Kidney tubule cell (primary cell): ENCODE measurements at regions not wholly inside any gene's neighbourhood (a gene's known extent, or its start where the extent isn't known, plus 50 kb on each side); places are given as distances from the start of the nearest gene placed in this dataset.
A peak's percentile ranks its signal among the peaks of the same experiment; 100 is the strongest.

ENCODE experiments used
- DNase-seq: peaks from one replicate; pipeline ENCODE4 v3.0.0-alpha.2; 2018; ENCODE audit warnings: low spot score

- DNase-seq: no peak
Observed at GRCh38 chr17:68812876-68813584, 142.2 kb downstream of the ABCA8 start.

GRCh38 chr17:68809148-68809547 is 146.0 kb downstream of the ABCA8 start:
- no peak for DNase-seq

GRCh38 chr17:68807998-68808772 is 147.0 kb downstream of the ABCA8 start:
- DNase-seq: no peak

GRCh38 chr17:68805609-68806008 is 149.6 kb downstream of the ABCA8 start:
- DNase-seq: no peak

- DNase-seq: no peak
Observed at GRCh38 chr17:68804777-68805520, 150.2 kb downstream of the ABCA8 start.

- DNase-seq: no peak
Observed at GRCh38 chr17:68803164-68803929, 151.8 kb downstream of the ABCA8 start.

GRCh38 chr17:68801335-68802247 is 153.6 kb downstream of the ABCA8 start:
- DNase-seq: no peak

GRCh38 chr17:68800751-68801150 is 154.4 kb downstream of the ABCA8 start:
- no peak for DNase-seq

GRCh38 chr17:68794636-68795434 is 160.4 kb downstream of the ABCA8 start:
- peak; percentile 11 for DNase-seq

- DNase-seq: no peak
Observed at GRCh38 chr17:68792873-68793272, 162.3 kb downstream of the ABCA8 start.

GRCh38 chr17:68792042-68792685 is 163.0 kb downstream of the ABCA8 start:
- DNase-seq: no peak

- DNase-seq: no peak
Observed at GRCh38 chr17:68790931-68791330, 164.3 kb downstream of the ABCA8 start.

GRCh38 chr17:68790492-68790891 is 164.7 kb downstream of the ABCA8 start:
- DNase-seq: no peak

- no peak for DNase-seq
Observed at GRCh38 chr17:68789203-68789962, 165.8 kb downstream of the ABCA8 start.

GRCh38 chr17:68785565-68786486 is 169.4 kb downstream of the ABCA8 start:
- no peak for DNase-seq

- no peak for DNase-seq
Observed at GRCh38 chr17:68784431-68784830, 170.8 kb downstream of the ABCA8 start.

GRCh38 chr17:68783861-68784260 is 171.3 kb downstream of the ABCA8 start:
- DNase-seq: no peak

GRCh38 chr17:68782789-68783188 is 172.4 kb downstream of the ABCA8 start:
- DNase-seq: no peak
